HepG2 (cell line): ENCODE measurements at regions not wholly inside any gene's neighbourhood (a gene's known extent, or its start where the extent isn't known, plus 50 kb on each side); places are given as distances from the start of the nearest gene placed in this dataset.

Experiments
- CBX5 ChIP-seq: sonication (generic); formaldehyde crosslinking; IDR thresholded peaks from 2 replicates; pipeline ENCODE4 v1.4.0; 2020; ENCODE audit warnings: missing genetic modification reagents, borderline replicate concordance
- GATAD2A ChIP-seq: IDR thresholded peaks from 2 replicates; pipeline ENCODE4 v1.6.1; 2016
- MTA3 ChIP-seq: sonication (generic); formaldehyde crosslinking; IDR thresholded peaks from 2 replicates; pipeline ENCODE4 v1.4.0; 2020; ENCODE audit warnings: missing genetic modification reagents
- NFE2L1 ChIP-seq: sonication (generic); formaldehyde crosslinking; IDR thresholded peaks from 2 replicates; pipeline ENCODE4 v1.4.0; 2020; ENCODE audit warnings: missing genetic modification reagents, mild to moderate bottlenecking, borderline replicate concordance
- REL ChIP-seq: sonication (generic); formaldehyde crosslinking; conservative IDR thresholded peaks from 2 replicates; pipeline ENCODE4 v1.8.0; 2022; ENCODE audit warnings: mild to moderate bottlenecking, missing genetic modification reagents, moderate library complexity
- SALL1 ChIP-seq: sonication (generic); formaldehyde crosslinking; IDR thresholded peaks from 2 replicates; pipeline ENCODE4 v1.8.0; 2022; ENCODE audit warnings: mild to moderate bottlenecking, missing genetic modification reagents
- SAP130 ChIP-seq: IDR thresholded peaks from 2 replicates; pipeline ENCODE4 v1.6.1; 2016; ENCODE audit warnings: low read depth
- ZBTB38 ChIP-seq: sonication (generic); formaldehyde crosslinking; IDR thresholded peaks from 2 replicates; pipeline ENCODE4 v1.5.1; 2020; ENCODE audit warnings: mild to moderate bottlenecking, missing genetic modification reagents
- ZNF317 ChIP-seq: sonication (generic); formaldehyde crosslinking; IDR thresholded peaks from 2 replicates; pipeline ENCODE4 v1.5.0; 2020; ENCODE audit warnings: mild to moderate bottlenecking, missing genetic modification reagents
- ZNF577 ChIP-seq: sonication (generic); formaldehyde crosslinking; IDR thresholded peaks from 2 replicates; pipeline ENCODE4 v1.4.0; 2020; ENCODE audit warnings: mild to moderate bottlenecking, low read depth, missing genetic modification reagents, borderline replicate concordance
- TF ChIP-seq, protein P1 (sequence below): sonication (generic); formaldehyde crosslinking; IDR thresholded peaks from 2 replicates; pipeline ENCODE4 v1.8.1; 2022; ENCODE audit warnings: mild to moderate bottlenecking, missing genetic modification reagents
- TF ChIP-seq, protein P2 (sequence below): sonication (generic); formaldehyde crosslinking; IDR thresholded peaks from 2 replicates; pipeline ENCODE4 v1.4.0; 2020; ENCODE audit warnings: missing genetic modification reagents
- TF ChIP-seq, protein P3 (sequence below): IDR thresholded peaks from 2 replicates; pipeline ENCODE4 v1.6.1; 2016; ENCODE audit warnings: missing genetic modification reagents, missing compliant biosample characterization
- TF ChIP-seq, protein P4 (sequence below): IDR thresholded peaks from 2 replicates; pipeline ENCODE4 v1.6.1; 2016
- TF ChIP-seq, protein P5 (sequence below): sonication (generic); formaldehyde crosslinking; IDR thresholded peaks from 2 replicates; pipeline ENCODE4 v1.4.0; 2020; ENCODE audit warnings: mild to moderate bottlenecking, missing genetic modification reagents, borderline replicate concordance

DNA sequence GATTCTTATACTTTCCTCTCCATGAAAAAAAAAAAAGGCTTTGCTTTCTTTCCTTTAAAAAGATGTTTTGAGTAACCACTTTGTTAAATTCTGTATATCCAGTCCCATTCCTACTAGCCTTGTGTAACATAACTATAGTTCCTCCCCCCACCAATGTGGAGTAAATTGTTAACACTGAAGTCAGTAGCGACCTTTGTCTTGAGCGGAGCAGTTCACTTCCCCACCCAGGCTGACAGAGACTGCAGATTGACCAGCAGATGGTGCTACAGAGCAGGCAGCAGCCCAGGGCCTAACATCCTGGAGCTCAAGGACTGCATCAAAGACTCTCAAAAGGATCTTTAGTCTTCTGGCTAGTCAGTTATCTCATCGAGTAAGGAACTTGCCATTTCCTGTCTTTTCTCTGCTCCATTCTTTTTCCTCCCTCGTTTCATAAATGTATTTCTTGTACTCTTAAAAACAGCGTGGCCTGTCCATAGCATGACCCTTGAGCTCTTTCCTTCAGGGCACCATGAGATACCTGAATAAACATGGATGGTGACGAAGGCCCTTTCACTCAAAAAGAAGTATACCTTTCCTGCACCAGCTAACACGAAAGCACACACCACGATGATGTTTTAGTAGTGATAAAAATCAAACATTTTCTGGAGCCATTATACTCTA lies 503.5 kb upstream of the PKN2 start (continued):
- TF ChIP-seq, protein P1, sequence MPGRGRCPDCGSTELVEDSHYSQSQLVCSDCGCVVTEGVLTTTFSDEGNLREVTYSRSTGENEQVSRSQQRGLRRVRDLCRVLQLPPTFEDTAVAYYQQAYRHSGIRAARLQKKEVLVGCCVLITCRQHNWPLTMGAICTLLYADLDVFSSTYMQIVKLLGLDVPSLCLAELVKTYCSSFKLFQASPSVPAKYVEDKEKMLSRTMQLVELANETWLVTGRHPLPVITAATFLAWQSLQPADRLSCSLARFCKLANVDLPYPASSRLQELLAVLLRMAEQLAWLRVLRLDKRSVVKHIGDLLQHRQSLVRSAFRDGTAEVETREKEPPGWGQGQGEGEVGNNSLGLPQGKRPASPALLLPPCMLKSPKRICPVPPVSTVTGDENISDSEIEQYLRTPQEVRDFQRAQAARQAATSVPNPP, result 0 out of 2 replicates have a peak, but pooled peaks have one; percentile 31
- TF ChIP-seq, protein P2, sequence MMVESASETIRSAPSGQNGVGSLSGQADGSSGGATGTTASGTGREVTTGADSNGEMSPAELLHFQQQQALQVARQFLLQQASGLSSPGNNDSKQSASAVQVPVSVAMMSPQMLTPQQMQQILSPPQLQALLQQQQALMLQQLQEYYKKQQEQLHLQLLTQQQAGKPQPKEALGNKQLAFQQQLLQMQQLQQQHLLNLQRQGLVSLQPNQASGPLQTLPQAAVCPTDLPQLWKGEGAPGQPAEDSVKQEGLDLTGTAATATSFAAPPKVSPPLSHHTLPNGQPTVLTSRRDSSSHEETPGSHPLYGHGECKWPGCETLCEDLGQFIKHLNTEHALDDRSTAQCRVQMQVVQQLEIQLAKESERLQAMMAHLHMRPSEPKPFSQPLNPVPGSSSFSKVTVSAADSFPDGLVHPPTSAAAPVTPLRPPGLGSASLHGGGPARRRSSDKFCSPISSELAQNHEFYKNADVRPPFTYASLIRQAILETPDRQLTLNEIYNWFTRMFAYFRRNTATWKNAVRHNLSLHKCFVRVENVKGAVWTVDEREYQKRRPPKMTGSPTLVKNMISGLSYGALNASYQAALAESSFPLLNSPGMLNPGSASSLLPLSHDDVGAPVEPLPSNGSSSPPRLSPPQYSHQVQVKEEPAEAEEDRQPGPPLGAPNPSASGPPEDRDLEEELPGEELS, result peak; percentile 36; the same call in 1 of the 2 replicates
- peak; percentile 62; the same call in 1 of the 2 replicates for TF ChIP-seq ZBTB38
- TF ChIP-seq MTA3, result no peak
- no peak for TF ChIP-seq NFE2L1 (CRISPR knock-in tag)
- peak; percentile 91 for TF ChIP-seq SALL1 (CRISPR knock-in tag)
- TF ChIP-seq, protein P3, sequence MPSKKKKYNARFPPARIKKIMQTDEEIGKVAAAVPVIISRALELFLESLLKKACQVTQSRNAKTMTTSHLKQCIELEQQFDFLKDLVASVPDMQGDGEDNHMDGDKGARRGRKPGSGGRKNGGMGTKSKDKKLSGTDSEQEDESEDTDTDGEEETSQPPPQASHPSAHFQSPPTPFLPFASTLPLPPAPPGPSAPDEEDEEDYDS (CRISPR knock-in tag), result peak; percentile 36
- TF ChIP-seq ZNF317 (CRISPR knock-in tag), result no peak
- TF ChIP-seq, protein P4, sequence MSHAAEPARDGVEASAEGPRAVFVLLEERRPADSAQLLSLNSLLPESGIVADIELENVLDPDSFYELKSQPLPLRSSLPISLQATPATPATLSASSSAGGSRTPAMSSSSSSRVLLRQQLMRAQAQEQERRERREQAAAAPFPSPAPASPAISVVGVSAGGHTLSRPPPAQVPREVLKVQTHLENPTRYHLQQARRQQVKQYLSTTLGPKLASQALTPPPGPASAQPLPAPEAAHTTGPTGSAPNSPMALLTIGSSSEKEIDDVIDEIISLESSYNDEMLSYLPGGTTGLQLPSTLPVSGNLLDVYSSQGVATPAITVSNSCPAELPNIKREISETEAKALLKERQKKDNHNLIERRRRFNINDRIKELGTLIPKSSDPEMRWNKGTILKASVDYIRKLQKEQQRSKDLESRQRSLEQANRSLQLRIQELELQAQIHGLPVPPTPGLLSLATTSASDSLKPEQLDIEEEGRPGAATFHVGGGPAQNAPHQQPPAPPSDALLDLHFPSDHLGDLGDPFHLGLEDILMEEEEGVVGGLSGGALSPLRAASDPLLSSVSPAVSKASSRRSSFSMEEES, result no peak
- TF ChIP-seq CBX5, result peak; percentile 93; the same call in 1 of the 2 replicates
- TF ChIP-seq, protein P5, sequence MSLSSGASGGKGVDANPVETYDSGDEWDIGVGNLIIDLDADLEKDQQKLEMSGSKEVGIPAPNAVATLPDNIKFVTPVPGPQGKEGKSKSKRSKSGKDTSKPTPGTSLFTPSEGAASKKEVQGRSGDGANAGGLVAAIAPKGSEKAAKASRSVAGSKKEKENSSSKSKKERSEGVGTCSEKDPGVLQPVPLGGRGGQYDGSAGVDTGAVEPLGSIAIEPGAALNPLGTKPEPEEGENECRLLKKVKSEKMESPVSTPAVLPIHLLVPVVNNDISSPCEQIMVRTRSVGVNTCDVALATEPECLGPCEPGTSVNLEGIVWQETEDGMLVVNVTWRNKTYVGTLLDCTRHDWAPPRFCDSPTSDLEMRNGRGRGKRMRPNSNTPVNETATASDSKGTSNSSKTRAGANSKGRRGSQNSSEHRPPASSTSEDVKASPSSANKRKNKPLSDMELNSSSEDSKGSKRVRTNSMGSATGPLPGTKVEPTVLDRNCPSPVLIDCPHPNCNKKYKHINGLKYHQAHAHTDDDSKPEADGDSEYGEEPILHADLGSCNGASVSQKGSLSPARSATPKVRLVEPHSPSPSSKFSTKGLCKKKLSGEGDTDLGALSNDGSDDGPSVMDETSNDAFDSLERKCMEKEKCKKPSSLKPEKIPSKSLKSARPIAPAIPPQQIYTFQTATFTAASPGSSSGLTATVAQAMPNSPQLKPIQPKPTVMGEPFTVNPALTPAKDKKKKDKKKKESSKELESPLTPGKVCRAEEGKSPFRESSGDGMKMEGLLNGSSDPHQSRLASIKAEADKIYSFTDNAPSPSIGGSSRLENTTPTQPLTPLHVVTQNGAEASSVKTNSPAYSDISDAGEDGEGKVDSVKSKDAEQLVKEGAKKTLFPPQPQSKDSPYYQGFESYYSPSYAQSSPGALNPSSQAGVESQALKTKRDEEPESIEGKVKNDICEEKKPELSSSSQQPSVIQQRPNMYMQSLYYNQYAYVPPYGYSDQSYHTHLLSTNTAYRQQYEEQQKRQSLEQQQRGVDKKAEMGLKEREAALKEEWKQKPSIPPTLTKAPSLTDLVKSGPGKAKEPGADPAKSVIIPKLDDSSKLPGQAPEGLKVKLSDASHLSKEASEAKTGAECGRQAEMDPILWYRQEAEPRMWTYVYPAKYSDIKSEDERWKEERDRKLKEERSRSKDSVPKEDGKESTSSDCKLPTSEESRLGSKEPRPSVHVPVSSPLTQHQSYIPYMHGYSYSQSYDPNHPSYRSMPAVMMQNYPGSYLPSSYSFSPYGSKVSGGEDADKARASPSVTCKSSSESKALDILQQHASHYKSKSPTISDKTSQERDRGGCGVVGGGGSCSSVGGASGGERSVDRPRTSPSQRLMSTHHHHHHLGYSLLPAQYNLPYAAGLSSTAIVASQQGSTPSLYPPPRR (CRISPR knock-in tag), result peak; percentile 67; the same call in 1 of the 2 replicates
- TF ChIP-seq REL (CRISPR knock-in tag), result no peak
- no peak for TF ChIP-seq ZNF577
- TF ChIP-seq GATAD2A (CRISPR knock-in tag), result peak; percentile 89
- peak; percentile 55 for TF ChIP-seq SAP130 (CRISPR knock-in tag)
